ENCODE measurements at regions not wholly inside any gene's neighbourhood (a gene's known extent, or its start where the extent isn't known, plus 50 kb on each side); places are given as distances from the start of the nearest gene placed in this dataset.
A peak's percentile ranks its signal among the peaks of the same experiment; 100 is the strongest.

- no peaks in the 10 kb centered on the region for H3K36me3 Mint-ChIP-seq
- no peak overlapping the region for H3K4me3 Mint-ChIP-seq
- H3K27me3 Mint-ChIP-seq: no peaks in the 10 kb centered on the region
- no peaks in the 10 kb centered on the region for H3K9me3 Mint-ChIP-seq
- no peaks in the 10 kb centered on the region for H3K4me1 Mint-ChIP-seq (ENCODE audit: unreplicated experiment)
- no peak for TF ChIP-seq CTCF (conservative IDR thresholded peaks at IDR 0.05)
- H3K27ac Mint-ChIP-seq: no peak overlapping the region
- DNase-seq (ENCODE audit: extremely low spot score, unreplicated experiment): no peak
These were observed 1112.3 kb downstream of the DSC3 start for GRCh38 chr18:29930231-29930630.

GRCh38 chr18:29928081-29928480 lies 1114.5 kb downstream of the DSC3 start:
- Mint-ChIP-seq H3K4me3 (no peak overlapping the region), H3K4me1 (ENCODE audit: unreplicated experiment) (no peaks in the 10 kb centered on the region), H3K27ac (no peak overlapping the region), H3K27me3 (no peaks in the 10 kb centered on the region), H3K9me3 (no peaks in the 10 kb centered on the region), H3K36me3 (no peaks in the 10 kb centered on the region)
- DNase-seq (ENCODE audit: extremely low spot score, unreplicated experiment): no peak
- no peak for TF ChIP-seq CTCF (conservative IDR thresholded peaks at IDR 0.05)

- Mint-ChIP-seq H3K36me3 (no peaks in the 10 kb centered on the region), H3K27ac (no peak overlapping the region), H3K9me3 (no peaks in the 10 kb centered on the region), H3K4me1 (ENCODE audit: unreplicated experiment) (no peaks in the 10 kb centered on the region), H3K4me3 (no peak overlapping the region), H3K27me3 (no peaks in the 10 kb centered on the region)
- no peak for DNase-seq (ENCODE audit: extremely low spot score, unreplicated experiment)
- TF ChIP-seq CTCF (conservative IDR thresholded peaks at IDR 0.05): no peak
These were observed 1117.0 kb downstream of the DSC3 start for GRCh38 chr18:29925566-29925965.

- H3K4me3 Mint-ChIP-seq: no peak overlapping the region
These were observed 1130.2 kb downstream of the DSC3 start for GRCh38 chr18:29912351-29912750.

GRCh38 chr18:29892960-29893558 lies 1149.5 kb downstream of the DSC3 start:
- H3K4me1 Mint-ChIP-seq (ENCODE audit: unreplicated experiment): no peaks in the 10 kb centered on the region
- peak; percentile 79 for TF ChIP-seq CTCF (conservative IDR thresholded peaks at IDR 0.05)
- no peak overlapping the region for H3K27ac Mint-ChIP-seq
- H3K36me3 Mint-ChIP-seq: no peaks in the 10 kb centered on the region
- DNase-seq (ENCODE audit: extremely low spot score, unreplicated experiment): no peak
- H3K9me3 Mint-ChIP-seq: no peaks in the 10 kb centered on the region
- no peak overlapping the region for H3K4me3 Mint-ChIP-seq
- H3K27me3 Mint-ChIP-seq: no peaks in the 10 kb centered on the region

More at GRCh38 chr18:29912351-29912750, 1130.2 kb downstream of the DSC3 start:
- Mint-ChIP-seq H3K9me3 (no peaks in the 10 kb centered on the region), H3K36me3 (no peaks in the 10 kb centered on the region), H3K27me3 (no peaks in the 10 kb centered on the region), H3K27ac (no peak overlapping the region), H3K4me1 (ENCODE audit: unreplicated experiment) (no peaks in the 10 kb centered on the region)
- no peak for DNase-seq (ENCODE audit: extremely low spot score, unreplicated experiment)
- TF ChIP-seq CTCF (conservative IDR thresholded peaks at IDR 0.05): no peak

GRCh38 chr18:29883114-29883513 lies 1159.4 kb downstream of the DSC3 start:
- Mint-ChIP-seq H3K36me3 (no peaks in the 10 kb centered on the region), H3K4me1 (ENCODE audit: unreplicated experiment) (no peaks in the 10 kb centered on the region), H3K27ac (no peak overlapping the region), H3K4me3 (no peak overlapping the region), H3K9me3 (no peaks in the 10 kb centered on the region), H3K27me3 (no peaks in the 10 kb centered on the region)
- DNase-seq (ENCODE audit: extremely low spot score, unreplicated experiment): no peak
- TF ChIP-seq CTCF (conservative IDR thresholded peaks at IDR 0.05): no peak
